ENCODE measurements at regions not wholly inside any gene's neighbourhood (a gene's known extent, or its start where the extent isn't known, plus 50 kb on each side); places are given as distances from the start of the nearest gene placed in this dataset.

- no peak overlapping the region for H3K27ac ChIP-seq
- TF ChIP-seq ZFX (IDR thresholded peaks at IDR 0.05; ENCODE audit: borderline replicate concordance) (no peak), CTCF (IDR thresholded peaks at IDR 0.05) (no peak)
Observed at GRCh38 chr2:238985931-238986446, 138.1 kb downstream of the TWIST2 start.

GRCh38 chr2:238986491-238987351 lies 138.8 kb downstream of the TWIST2 start:
- H3K27ac ChIP-seq = no peak overlapping the region
- TF ChIP-seq ZFX (IDR thresholded peaks at IDR 0.05; ENCODE audit: borderline replicate concordance) (no peak), CTCF (IDR thresholded peaks at IDR 0.05) (no peak)

GRCh38 chr2:238987352-238987981 lies 139.6 kb downstream of the TWIST2 start:
- no peak for TF ChIP-seq CTCF (IDR thresholded peaks at IDR 0.05)
- no peak overlapping the region for H3K27ac ChIP-seq

GRCh38 chr2:238988105-238988504 lies 140.2 kb downstream of the TWIST2 start:
- TF ChIP-seq CTCF (IDR thresholded peaks at IDR 0.05) (no peak), ZFX (IDR thresholded peaks at IDR 0.05; ENCODE audit: borderline replicate concordance) (no peak)
- no peak overlapping the region for H3K27ac ChIP-seq

- TF ChIP-seq CTCF (IDR thresholded peaks at IDR 0.05) (no peak), ZFX (IDR thresholded peaks at IDR 0.05; ENCODE audit: borderline replicate concordance) (no peak)
Observed at GRCh38 chr2:238988752-238989151, 140.9 kb downstream of the TWIST2 start.

GRCh38 chr2:238989484-238989883 lies 141.6 kb downstream of the TWIST2 start:
- no peak overlapping the region for H3K27ac ChIP-seq
- TF ChIP-seq ZFX (IDR thresholded peaks at IDR 0.05; ENCODE audit: borderline replicate concordance) = no peak
- no peak for TF ChIP-seq CTCF (IDR thresholded peaks at IDR 0.05)

More at GRCh38 chr2:238988752-238989151, 140.9 kb downstream of the TWIST2 start:
- no peak overlapping the region for H3K27ac ChIP-seq

- no peak overlapping the region for H3K27ac ChIP-seq
- TF ChIP-seq ZFX (IDR thresholded peaks at IDR 0.05; ENCODE audit: borderline replicate concordance) (no peak), CTCF (IDR thresholded peaks at IDR 0.05) (no peak)
Observed at GRCh38 chr2:238994432-238994831, 146.5 kb downstream of the TWIST2 start.

Measured in 22Rv1 (cell line).